Astrocyte of the cerebellum (primary cell): ENCODE measurements at regions not wholly inside any gene's neighbourhood (a gene's known extent, or its start where the extent isn't known, plus 50 kb on each side); places are given as distances from the start of the nearest gene placed in this dataset.

ENCODE experiments used
- DNase-seq: peaks from one replicate; pipeline ENCODE4 v3.0.0-alpha.2; 2011; ENCODE audit warnings: low read depth
- H3K4me3 ChIP-seq: 2 replicates; pipeline ENCODE4 v1.5.1; 2011; ENCODE audit warnings: mild to moderate bottlenecking, low read depth, low read length, moderate library complexity
- CTCF ChIP-seq: IDR thresholded peaks from 2 replicates; pipeline ENCODE4 v1.5.1; 2012; ENCODE audit warnings: low read length, low read depth, moderate library complexity, mild to moderate bottlenecking; ENCODE audit errors: missing control alignments
- in situ Hi-C: cut with HindIII; loops from 2 replicates; pipeline ENCODE4 v1.10.0; 2017; ENCODE audit warnings: low sequenced_read_pairs

- TF ChIP-seq CTCF = no peak
- in situ Hi-C loops = no loop called here
Measured at GRCh38 chr4:14025891-14026290, 398.4 kb upstream of the BOD1L1 start.

GRCh38 chr4:14028862-14029261, 401.3 kb upstream of the BOD1L1 start:
- H3K4me3 ChIP-seq = no peak overlapping the region
- in situ Hi-C loops = no loop called here
- TF ChIP-seq CTCF = no peak
- no peak for DNase-seq

More at GRCh38 chr4:14025891-14026290, 398.4 kb upstream of the BOD1L1 start:
- H3K4me3 ChIP-seq = no peak overlapping the region
- DNase-seq = no peak

- no peak for TF ChIP-seq CTCF
- DNase-seq = no peak
- in situ Hi-C loops = no loop called here
Measured at GRCh38 chr4:14035076-14035475, 407.6 kb upstream of the BOD1L1 start.

GRCh38 chr4:14043203-14043602, 415.7 kb upstream of the BOD1L1 start:
- DNase-seq = no peak
- no peak for TF ChIP-seq CTCF
- no peak overlapping the region for H3K4me3 ChIP-seq
- in situ Hi-C loops = loop anchor here (10.0 kb wide), 1 partner anchor 58 kb away; no protein-coding TSS in a partner anchor

More at GRCh38 chr4:14035076-14035475, 407.6 kb upstream of the BOD1L1 start:
- H3K4me3 ChIP-seq = no peak overlapping the region

GRCh38 chr4:14046642-14047041, 419.1 kb upstream of the BOD1L1 start:
- in situ Hi-C loops = loop anchor here (10.0 kb wide), 1 partner anchor 62 kb away; no protein-coding TSS in a partner anchor
- no peak for TF ChIP-seq CTCF
- DNase-seq = no peak
- H3K4me3 ChIP-seq = no peak overlapping the region

- TF ChIP-seq CTCF = no peak
- in situ Hi-C loops = loop anchor here (10.0 kb wide), 1 partner anchor 63 kb away; no protein-coding TSS in a partner anchor
- no peak for DNase-seq
- H3K4me3 ChIP-seq = no peak overlapping the region
Measured at GRCh38 chr4:14047840-14048239, 420.3 kb upstream of the BOD1L1 start.

- DNase-seq = no peak
- in situ Hi-C loops = loop anchor here (10.0 kb wide), 1 partner anchor 65 kb away; no protein-coding TSS in a partner anchor
- H3K4me3 ChIP-seq = no peak overlapping the region
- TF ChIP-seq CTCF = no peak
Measured at GRCh38 chr4:14049946-14050345, 422.4 kb upstream of the BOD1L1 start.
